ENCODE measurements at regions not wholly inside any gene's neighbourhood (a gene's known extent, or its start where the extent isn't known, plus 50 kb on each side); places are given as distances from the start of the nearest gene placed in this dataset.

GRCh38 chr16:58853854-58854791, 120.0 kb upstream of the GOT2 start:
- CTCF ChIA-PET, result no interaction called here
- intact Hi-C loops (cut with micrococcal nuclease; ENCODE audit: unreplicated experiment), result no loop called here
- ATAC-seq (no peak), DNase-seq (ENCODE audit: low read depth, low spot score) (no peak)
- in situ Hi-C loops (cut with HindIII; ENCODE audit: low pct_unique_long_range_greater_than_20kb, low sequenced_read_pairs), result no loop called here
- no TSS peak for BruUV-seq (replicated peaks)
- no peak for TF ChIP-seq SIN3A (IDR thresholded peaks at IDR 0.05; ENCODE audit: borderline replicate concordance, insufficient read depth, low read depth, low read length)
- TF ChIP-seq POLR2AphosphoS5 (IDR thresholded peaks at IDR 0.05; ENCODE audit: low read depth, low read length), result no peak
- no peak for TF ChIP-seq TCF7L2 (IDR thresholded peaks at IDR 0.05; ENCODE audit: low read depth, low read length)
- TF ChIP-seq REST (IDR thresholded peaks at IDR 0.05; ENCODE audit: insufficient read depth in 1 of 2, low read depth in 2 of 2, low read length in 1 of 2), result no peak
- no peak for TF ChIP-seq CTCF (IDR thresholded peaks at IDR 0.05)
- no peaks in the 10 kb centered on the region for H3K27me3 ChIP-seq (ENCODE audit: control insufficient read depth, insufficient read depth, low read length)
- H3K4me3 ChIP-seq (ENCODE audit: low read depth in 2 of 2, low read length in 2 of 2), result no peak overlapping the region
- no peaks in the 10 kb centered on the region for H3K36me3 ChIP-seq (ENCODE audit: control insufficient read depth, insufficient read depth, low read length)
- H3K9me3 ChIP-seq (ENCODE audit: control insufficient read depth, insufficient read depth, low read depth, low read length), result no peaks in the 10 kb centered on the region
- POLR2A ChIA-PET, result no interaction called here
- H3K27ac ChIP-seq (ENCODE audit: low read length), result no peak overlapping the region
- H3K4me1 ChIP-seq (ENCODE audit: control insufficient read depth, insufficient read depth, low read length), result no peaks in the 10 kb centered on the region

- POLR2A ChIA-PET, result no interaction called here
- H3K4me3 ChIP-seq (ENCODE audit: low read depth in 2 of 2, low read length in 2 of 2), result no peak overlapping the region
- no peaks in the 10 kb centered on the region for H3K9me3 ChIP-seq (ENCODE audit: control insufficient read depth, insufficient read depth, low read depth, low read length)
- H3K4me1 ChIP-seq (ENCODE audit: control insufficient read depth, insufficient read depth, low read length), result no peaks in the 10 kb centered on the region
- in situ Hi-C loops (cut with HindIII; ENCODE audit: low pct_unique_long_range_greater_than_20kb, low sequenced_read_pairs), result no loop called here
- CTCF ChIA-PET, result no interaction called here
- intact Hi-C loops (cut with micrococcal nuclease; ENCODE audit: unreplicated experiment), result no loop called here
- ATAC-seq, result no peak
- DNase-seq (ENCODE audit: low read depth, low spot score), result no peak
- BruUV-seq (replicated peaks), result no TSS peak
- H3K27ac ChIP-seq (ENCODE audit: low read length), result no peak overlapping the region
- TF ChIP-seq TCF7L2 (IDR thresholded peaks at IDR 0.05; ENCODE audit: low read depth, low read length) (no peak), CTCF (IDR thresholded peaks at IDR 0.05) (no peak), POLR2AphosphoS5 (IDR thresholded peaks at IDR 0.05; ENCODE audit: low read depth, low read length) (no peak), REST (IDR thresholded peaks at IDR 0.05; ENCODE audit: insufficient read depth in 1 of 2, low read depth in 2 of 2, low read length in 1 of 2) (no peak), SIN3A (IDR thresholded peaks at IDR 0.05; ENCODE audit: borderline replicate concordance, insufficient read depth, low read depth, low read length) (no peak)
- no peaks in the 10 kb centered on the region for H3K36me3 ChIP-seq (ENCODE audit: control insufficient read depth, insufficient read depth, low read length)
- no peaks in the 10 kb centered on the region for H3K27me3 ChIP-seq (ENCODE audit: control insufficient read depth, insufficient read depth, low read length)
These were observed 116.5 kb upstream of the GOT2 start for GRCh38 chr16:58850678-58851020.

Data from Panc1 (cell line).